VCaP (cell line): ENCODE measurements at regions not wholly inside any gene's neighbourhood (a gene's known extent, or its start where the extent isn't known, plus 50 kb on each side); places are given as distances from the start of the nearest gene placed in this dataset.

Source experiments
- H3K27ac ChIP-seq: fragments of 450-650 bp; 2 replicates; pipeline ENCODE4 v1.5.1; 2017
- TF ChIP-seq, protein P1 (sequence below): fragments of 450-650 bp; conservative IDR thresholded peaks from 2 replicates; pipeline ENCODE4 v1.5.1; 2017; ENCODE audit warnings: mild to moderate bottlenecking, moderate library complexity

- TF ChIP-seq, protein P1, sequence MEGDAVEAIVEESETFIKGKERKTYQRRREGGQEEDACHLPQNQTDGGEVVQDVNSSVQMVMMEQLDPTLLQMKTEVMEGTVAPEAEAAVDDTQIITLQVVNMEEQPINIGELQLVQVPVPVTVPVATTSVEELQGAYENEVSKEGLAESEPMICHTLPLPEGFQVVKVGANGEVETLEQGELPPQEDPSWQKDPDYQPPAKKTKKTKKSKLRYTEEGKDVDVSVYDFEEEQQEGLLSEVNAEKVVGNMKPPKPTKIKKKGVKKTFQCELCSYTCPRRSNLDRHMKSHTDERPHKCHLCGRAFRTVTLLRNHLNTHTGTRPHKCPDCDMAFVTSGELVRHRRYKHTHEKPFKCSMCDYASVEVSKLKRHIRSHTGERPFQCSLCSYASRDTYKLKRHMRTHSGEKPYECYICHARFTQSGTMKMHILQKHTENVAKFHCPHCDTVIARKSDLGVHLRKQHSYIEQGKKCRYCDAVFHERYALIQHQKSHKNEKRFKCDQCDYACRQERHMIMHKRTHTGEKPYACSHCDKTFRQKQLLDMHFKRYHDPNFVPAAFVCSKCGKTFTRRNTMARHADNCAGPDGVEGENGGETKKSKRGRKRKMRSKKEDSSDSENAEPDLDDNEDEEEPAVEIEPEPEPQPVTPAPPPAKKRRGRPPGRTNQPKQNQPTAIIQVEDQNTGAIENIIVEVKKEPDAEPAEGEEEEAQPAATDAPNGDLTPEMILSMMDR: no peak
Measured at GRCh38 chr13:99666146-99666805, 165.0 kb downstream of the TM9SF2 start.

GRCh38 chr13:99665711-99666110, 164.4 kb downstream of the TM9SF2 start:
- TF ChIP-seq, protein P1: no peak
- H3K27ac ChIP-seq: no peak overlapping the region

More at GRCh38 chr13:99666146-99666805, 165.0 kb downstream of the TM9SF2 start:
- no peak overlapping the region for H3K27ac ChIP-seq

DNA sequence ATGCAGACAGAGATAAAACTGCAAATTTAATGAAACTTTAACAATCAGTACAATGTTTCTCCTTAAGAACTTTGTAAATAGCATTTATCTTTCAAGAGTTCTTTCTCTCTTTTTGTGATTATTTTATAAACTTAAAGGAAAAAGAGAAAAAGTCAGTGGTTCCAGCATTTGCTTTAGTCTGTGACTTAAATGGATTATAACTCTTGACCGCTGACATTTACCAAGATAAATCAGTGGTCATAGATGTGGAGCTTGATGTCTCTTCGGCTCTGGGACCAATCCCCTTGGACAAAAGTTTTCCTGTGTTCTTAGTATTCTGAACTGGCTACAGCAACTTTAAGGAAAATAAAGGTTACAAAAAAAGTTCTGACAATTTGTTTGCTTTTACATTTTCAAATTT, 162.6 kb downstream of the TM9SF2 start:
- TF ChIP-seq, protein P1: no peak
- no peak overlapping the region for H3K27ac ChIP-seq

DNA sequence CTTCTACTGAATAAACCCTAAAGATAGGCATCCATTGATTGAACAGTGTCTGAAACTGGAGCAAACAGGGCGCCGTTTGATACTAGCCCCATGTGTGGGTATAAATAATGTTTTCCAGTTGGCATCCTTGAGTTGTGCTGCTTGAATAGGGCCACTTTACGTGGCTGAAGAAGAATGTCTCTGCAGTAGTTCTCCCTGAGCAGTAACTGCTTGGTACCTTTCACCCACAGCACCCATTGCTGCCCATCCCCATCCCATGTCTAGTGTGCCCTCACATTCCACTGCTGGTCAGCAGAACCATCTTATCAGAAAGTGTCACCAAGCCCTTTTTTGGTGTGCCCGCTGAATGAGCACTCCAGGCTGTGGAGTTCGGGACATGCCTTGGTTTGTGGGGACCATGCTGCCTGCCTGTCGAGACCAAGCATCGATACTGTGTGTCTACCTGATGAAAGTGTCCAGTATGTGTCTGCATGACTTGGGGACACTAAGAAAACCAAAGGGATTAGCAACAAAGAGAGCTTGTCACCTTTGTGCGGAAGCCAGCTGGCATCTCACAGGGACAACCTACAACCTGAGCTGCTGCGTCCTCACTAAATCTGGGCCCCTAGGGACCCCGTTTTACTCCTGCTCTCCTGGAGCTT, 162.0 kb downstream of the TM9SF2 start:
- TF ChIP-seq, protein P1: no peak
- peak overlapping the region; percentile 8; the same call in 1 of the 2 replicates for H3K27ac ChIP-seq

DNA sequence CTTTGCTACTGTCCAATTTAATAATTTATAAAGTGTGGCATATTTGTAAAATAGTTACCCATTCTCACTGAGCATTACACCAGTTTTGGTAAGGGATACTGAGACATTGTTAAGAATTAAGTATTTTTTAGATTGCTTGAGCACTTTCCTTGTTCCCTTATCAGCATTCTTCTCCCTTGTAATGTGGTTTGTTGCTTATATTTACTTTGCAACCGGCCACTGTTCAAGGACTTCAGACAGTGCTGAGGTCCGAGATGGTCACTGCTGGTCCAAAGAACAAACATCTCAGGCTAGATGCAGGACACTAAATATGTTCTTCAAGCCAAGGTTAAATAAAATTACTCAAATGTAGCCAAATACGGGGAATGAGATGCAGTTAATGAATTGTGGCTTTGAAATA, 161.4 kb downstream of the TM9SF2 start:
- TF ChIP-seq, protein P1: no peak
- peak overlapping the region; percentile 8; the same call in 1 of the 2 replicates for H3K27ac ChIP-seq

GRCh38 chr13:99661791-99662190, 160.5 kb downstream of the TM9SF2 start:
- H3K27ac ChIP-seq: no peak overlapping the region
- TF ChIP-seq, protein P1: no peak

DNA sequence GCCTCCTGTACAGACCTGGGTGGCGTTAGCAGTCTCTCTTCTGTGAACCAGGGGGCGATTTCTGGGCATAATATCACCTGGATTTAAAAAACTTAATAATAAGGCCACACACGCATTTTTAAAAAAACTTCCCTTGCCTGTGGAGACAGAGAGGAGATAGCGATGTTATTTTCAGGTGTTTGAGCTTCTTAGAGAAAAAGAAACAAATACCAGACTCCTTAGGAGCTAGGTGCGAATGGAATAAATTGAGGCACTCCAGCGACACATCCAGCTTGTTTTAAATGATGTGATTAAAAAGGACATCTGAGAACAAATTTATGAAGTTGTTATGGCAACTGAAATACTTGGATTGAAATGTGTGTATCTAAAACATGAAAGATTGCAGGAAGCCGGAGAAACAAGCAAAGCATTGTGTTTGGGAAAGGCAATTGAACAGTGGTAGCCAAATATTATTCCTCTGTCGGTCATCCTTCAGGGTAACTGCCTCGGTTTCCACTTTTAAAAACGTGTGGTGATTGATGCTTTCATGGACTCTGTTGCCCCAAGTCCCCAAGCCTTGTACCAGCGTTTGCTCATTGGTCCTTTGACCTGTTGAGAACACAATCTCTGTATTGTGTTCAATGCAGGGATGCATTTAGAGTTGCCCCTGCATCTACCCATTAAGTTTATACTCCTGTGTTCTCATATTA, 158.7 kb downstream of the TM9SF2 start:
- TF ChIP-seq, protein P1: no peak
- H3K27ac ChIP-seq: peak overlapping the region; percentile 89
